Epithelial cell of proximal tubule (primary cell): ENCODE measurements at regions not wholly inside any gene's neighbourhood (a gene's known extent, or its start where the extent isn't known, plus 50 kb on each side); places are given as distances from the start of the nearest gene placed in this dataset.

ENCODE experiments used
- DNase-seq: peaks from one replicate; pipeline ENCODE4 v3.0.0-alpha.2; 2011; ENCODE audit warnings: low read depth
- H3K4me3 ChIP-seq: 2 replicates; pipeline ENCODE4 v1.5.1; 2011; ENCODE audit warnings: low read depth, mild to moderate bottlenecking, low read length
- TF ChIP-seq, protein P1 (sequence below): conservative IDR thresholded peaks from 2 replicates; pipeline ENCODE4 v1.5.1; 2012; ENCODE audit warnings: low read depth, mild to moderate bottlenecking, low read length

DNA sequence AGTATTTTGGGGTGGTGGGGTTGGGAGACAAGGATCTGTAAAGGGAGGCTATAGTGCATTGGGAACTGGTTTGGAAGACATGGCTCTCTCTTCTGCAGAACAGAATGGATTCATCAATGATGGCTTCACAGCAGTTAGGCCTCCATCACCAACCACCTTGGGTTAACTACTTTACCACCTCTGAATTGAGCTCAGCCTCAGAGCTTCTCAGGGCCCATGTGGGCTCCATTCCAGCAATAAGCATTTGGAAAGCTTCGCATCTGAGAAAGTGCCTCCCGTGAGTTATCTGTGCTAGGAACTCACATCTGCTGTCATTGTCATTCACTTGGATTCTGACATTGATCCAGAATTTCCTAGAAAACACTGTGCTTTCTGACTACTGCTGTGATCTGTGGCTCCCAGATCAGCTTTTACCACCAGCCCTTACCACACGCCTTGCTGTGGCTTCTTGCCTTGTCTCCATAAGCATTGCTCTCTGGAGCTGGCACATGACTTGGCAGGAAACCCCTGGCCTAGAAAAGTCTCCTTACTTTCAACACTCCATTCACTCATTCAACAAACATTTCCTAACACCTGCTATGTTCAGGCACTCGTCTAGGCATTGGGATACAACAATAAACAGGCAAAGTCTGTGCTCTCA, 70.7 kb upstream of the ADO start:
- DNase-seq = no peak
- TF ChIP-seq, protein P1, sequence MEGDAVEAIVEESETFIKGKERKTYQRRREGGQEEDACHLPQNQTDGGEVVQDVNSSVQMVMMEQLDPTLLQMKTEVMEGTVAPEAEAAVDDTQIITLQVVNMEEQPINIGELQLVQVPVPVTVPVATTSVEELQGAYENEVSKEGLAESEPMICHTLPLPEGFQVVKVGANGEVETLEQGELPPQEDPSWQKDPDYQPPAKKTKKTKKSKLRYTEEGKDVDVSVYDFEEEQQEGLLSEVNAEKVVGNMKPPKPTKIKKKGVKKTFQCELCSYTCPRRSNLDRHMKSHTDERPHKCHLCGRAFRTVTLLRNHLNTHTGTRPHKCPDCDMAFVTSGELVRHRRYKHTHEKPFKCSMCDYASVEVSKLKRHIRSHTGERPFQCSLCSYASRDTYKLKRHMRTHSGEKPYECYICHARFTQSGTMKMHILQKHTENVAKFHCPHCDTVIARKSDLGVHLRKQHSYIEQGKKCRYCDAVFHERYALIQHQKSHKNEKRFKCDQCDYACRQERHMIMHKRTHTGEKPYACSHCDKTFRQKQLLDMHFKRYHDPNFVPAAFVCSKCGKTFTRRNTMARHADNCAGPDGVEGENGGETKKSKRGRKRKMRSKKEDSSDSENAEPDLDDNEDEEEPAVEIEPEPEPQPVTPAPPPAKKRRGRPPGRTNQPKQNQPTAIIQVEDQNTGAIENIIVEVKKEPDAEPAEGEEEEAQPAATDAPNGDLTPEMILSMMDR = no peak
- H3K4me3 ChIP-seq = no peak overlapping the region

DNA sequence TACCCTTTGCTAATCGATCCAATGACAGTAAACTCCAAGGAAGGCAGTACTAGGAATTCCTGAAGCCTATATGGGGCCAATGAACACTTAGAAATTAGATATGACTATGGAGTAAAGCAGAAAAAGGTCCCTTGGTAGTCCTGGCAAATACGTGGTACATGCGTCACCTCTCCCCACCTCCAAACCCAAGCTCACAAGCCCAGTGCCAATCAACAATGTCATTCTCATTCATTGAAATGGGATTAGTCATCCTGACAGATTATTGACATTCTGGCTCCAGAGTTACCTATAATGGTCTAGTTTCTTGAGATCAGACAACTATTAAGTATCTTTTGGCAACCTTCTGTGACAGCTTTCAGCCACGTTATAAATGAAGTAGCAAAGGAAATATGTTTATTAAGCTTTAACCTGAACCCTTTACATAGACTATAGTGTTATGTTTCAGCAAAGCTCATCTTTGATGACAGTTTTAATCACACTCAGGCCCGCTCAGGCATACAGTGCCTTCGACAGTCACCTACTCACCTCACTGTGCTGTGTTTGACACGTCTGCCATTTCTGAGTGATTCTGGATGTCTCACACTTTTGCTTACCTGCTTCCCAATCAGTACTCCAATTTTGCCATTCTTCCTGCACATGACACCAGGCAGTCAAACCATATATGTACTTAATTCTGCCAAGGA, 69.6 kb upstream of the ADO start:
- TF ChIP-seq, protein P1 = no peak
- DNase-seq = no peak
- H3K4me3 ChIP-seq = no peak overlapping the region

DNA sequence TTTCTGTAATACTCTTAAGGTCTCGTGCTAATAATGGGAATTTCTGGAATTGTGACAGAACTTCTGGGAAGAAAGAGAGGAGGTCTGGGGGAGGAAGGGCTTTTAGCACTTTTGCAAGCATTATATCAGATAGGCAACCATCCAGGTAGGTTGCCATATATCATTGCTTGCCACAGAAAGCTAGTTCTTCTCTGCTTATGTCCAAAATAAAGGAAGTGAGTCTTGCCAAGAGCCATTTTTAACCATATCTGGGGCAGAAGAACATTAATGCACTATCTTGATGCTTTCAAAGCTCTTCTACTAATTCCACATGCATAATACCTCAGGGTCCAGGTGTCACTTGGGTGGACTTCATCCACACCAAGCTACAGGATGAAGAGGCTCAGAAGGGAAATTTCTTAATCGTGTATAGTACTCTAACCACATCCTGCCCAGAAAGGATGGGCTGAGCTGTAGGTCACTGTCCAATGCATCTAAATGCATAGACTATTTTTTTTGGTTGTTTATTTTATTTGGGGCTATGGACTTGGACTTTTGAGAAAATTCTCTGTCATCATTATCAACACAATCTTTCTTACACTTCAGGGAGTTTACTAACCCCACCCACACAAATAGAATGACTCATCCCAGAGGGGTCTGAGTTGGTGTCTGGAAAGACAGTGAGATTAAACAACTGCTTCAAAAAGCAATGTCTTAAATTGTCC, 68.9 kb upstream of the ADO start:
- no peak overlapping the region for H3K4me3 ChIP-seq
- no peak for DNase-seq
- TF ChIP-seq, protein P1 = no peak

DNA sequence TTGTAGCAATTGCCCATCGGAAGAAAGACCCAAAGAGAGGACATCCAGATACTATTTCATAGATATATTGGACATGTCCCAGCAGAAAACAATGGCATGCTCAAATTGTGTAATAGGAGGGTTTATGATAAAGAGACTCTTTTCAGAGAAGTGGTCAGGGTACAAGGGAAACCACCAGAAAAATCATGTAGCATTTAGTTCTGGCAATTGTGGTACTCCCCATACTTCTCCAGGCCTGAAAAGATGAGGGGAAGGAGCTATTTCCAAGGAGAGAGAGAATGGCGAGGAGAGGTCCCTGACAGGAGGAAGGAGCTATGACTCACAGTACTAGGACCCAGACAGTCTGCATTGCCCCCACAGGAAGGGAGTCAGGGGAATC, 68.4 kb upstream of the ADO start:
- no peak overlapping the region for H3K4me3 ChIP-seq

DNA sequence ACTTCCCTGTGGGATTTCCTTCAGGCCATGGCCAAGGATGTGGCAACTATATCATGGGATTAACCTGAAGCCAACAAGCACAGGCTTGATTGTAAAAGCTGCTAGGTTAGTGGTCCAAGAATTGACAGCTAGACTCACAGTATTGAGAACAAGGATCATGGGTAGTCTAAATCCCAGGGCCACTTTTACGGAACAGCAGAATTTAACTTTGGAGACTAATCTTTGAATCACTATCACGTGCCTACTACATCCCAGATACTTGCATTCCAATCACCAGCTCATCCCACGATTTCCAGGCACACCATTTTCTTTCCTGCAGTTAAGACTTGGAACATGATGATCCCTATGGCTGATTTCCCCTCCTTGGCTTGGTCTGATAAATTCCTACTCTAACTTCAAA, 65.6 kb upstream of the ADO start:
- TF ChIP-seq, protein P1 = no peak
- peak; percentile 41 for DNase-seq
- H3K4me3 ChIP-seq = no peak overlapping the region

More for the DNA sequence above, 68.4 kb upstream of the ADO start:
- DNase-seq = no peak
- TF ChIP-seq, protein P1 = no peak

DNA sequence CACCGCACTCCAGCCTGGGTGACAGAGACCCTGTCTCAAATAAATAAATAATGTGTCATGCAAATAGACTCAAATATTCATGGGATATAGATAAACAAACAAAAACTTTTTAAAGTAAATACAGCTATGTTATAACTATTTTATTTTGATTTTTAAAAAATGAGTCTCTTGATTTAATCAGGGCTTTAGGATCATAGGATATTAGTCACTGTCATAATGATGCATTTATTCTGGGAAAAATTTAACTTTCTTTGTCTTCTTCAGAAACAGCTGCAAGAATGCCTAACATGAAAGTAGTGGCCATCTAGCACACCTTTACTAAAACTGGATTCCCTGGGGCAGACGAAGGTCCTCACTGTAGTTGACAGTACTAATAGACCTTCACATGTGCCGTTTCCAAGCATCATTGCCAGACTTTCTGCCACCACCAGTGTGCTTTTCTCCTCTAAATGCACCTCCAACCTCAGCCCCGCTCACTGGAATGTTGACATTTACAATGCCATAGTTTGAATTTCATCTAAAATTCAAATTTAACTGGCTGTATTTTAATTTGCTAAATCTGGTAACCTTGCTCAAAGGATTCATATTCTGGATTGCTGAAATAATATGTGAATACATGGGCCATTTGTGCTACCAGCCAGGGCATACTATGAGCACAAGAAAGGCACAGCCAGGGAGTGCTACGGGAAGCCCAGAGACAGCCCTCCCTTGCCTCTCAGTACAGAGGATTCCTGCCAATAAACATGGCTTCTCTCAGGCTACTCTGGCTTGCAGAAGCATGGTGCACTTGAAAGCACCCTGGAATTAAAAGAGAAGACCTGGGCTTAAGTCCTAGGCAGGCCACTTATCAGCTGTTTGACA, 63.4 kb upstream of the ADO start:
- TF ChIP-seq, protein P1 = no peak
- no peak overlapping the region for H3K4me3 ChIP-seq
- DNase-seq = no peak
